ENCODE measurements at regions not wholly inside any gene's neighbourhood (a gene's known extent, or its start where the extent isn't known, plus 50 kb on each side); places are given as distances from the start of the nearest gene placed in this dataset.

GRCh38 chr3:30232142-30232541 lies 374.3 kb upstream of the TGFBR2 start:
- Histone ChIP-seq H3K9me3 (ENCODE audit: control insufficient read depth in 2 of 2, insufficient read depth in 1 of 2, low read length in 1 of 2) (no peaks in the 10 kb centered on the region), H3K4me1 (ENCODE audit: control insufficient read depth in 2 of 2, insufficient read depth in 2 of 2, low read length in 2 of 2) (no peaks in the 10 kb centered on the region), H3K27me3 (ENCODE audit: control insufficient read depth in 2 of 2, insufficient read depth in 1 of 2, low read length in 1 of 2) (no peaks in the 10 kb centered on the region), H3K27ac (ENCODE audit: low read depth in 1 of 2, low read length in 1 of 2) (no peak overlapping the region), H3K4me3 (ENCODE audit: low read length in 2 of 2) (no peak overlapping the region), H3K36me3 (ENCODE audit: control insufficient read depth in 2 of 2, insufficient read depth in 2 of 2, low read length in 1 of 2) (no peaks in the 10 kb centered on the region)
- 79% methylated on average over 5 of the region's 5 CpGs for WGBS
- no peak for DNase-seq (ENCODE audit: low read depth in 6 of 9, low spot score in 9 of 9)

- Histone ChIP-seq H3K4me1 (ENCODE audit: control insufficient read depth in 2 of 2, insufficient read depth in 2 of 2, low read length in 2 of 2) (no peaks in the 10 kb centered on the region), H3K9me3 (ENCODE audit: control insufficient read depth in 2 of 2, insufficient read depth in 1 of 2, low read length in 1 of 2) (no peaks in the 10 kb centered on the region), H3K27me3 (ENCODE audit: control insufficient read depth in 2 of 2, insufficient read depth in 1 of 2, low read length in 1 of 2) (no peaks in the 10 kb centered on the region), H3K4me3 (ENCODE audit: low read length in 2 of 2) (no peak overlapping the region), H3K36me3 (ENCODE audit: control insufficient read depth in 2 of 2, insufficient read depth in 2 of 2, low read length in 1 of 2) (no peaks in the 10 kb centered on the region), H3K27ac (ENCODE audit: low read depth in 1 of 2, low read length in 1 of 2) (no peak overlapping the region)
- no peak for DNase-seq (ENCODE audit: low read depth in 6 of 9, low spot score in 9 of 9)
- 53% methylated on average over 2 of the region's 2 CpGs for WGBS
Measured at GRCh38 chr3:30233913-30234646, 372.3 kb upstream of the TGFBR2 start.

GRCh38 chr3:30236011-30236410 lies 370.4 kb upstream of the TGFBR2 start:
- Histone ChIP-seq H3K9me3 (ENCODE audit: control insufficient read depth in 2 of 2, insufficient read depth in 1 of 2, low read length in 1 of 2) (no peaks in the 10 kb centered on the region), H3K36me3 (ENCODE audit: control insufficient read depth in 2 of 2, insufficient read depth in 2 of 2, low read length in 1 of 2) (no peaks in the 10 kb centered on the region), H3K27me3 (ENCODE audit: control insufficient read depth in 2 of 2, insufficient read depth in 1 of 2, low read length in 1 of 2) (no peaks in the 10 kb centered on the region), H3K27ac (ENCODE audit: low read depth in 1 of 2, low read length in 1 of 2) (no peak overlapping the region), H3K4me1 (ENCODE audit: control insufficient read depth in 2 of 2, insufficient read depth in 2 of 2, low read length in 2 of 2) (no peaks in the 10 kb centered on the region), H3K4me3 (ENCODE audit: low read length in 2 of 2) (no peak overlapping the region)
- no peak for DNase-seq (ENCODE audit: low read depth in 6 of 9, low spot score in 9 of 9)
- WGBS: 95% methylated on average over 3 of the region's 3 CpGs

GRCh38 chr3:30241721-30242120 lies 364.7 kb upstream of the TGFBR2 start:
- no peak for DNase-seq (ENCODE audit: low read depth in 6 of 9, low spot score in 9 of 9)
- no peak overlapping the region for H3K4me3 ChIP-seq (ENCODE audit: low read length in 2 of 2)
- no peaks in the 10 kb centered on the region for H3K36me3 ChIP-seq (ENCODE audit: control insufficient read depth in 2 of 2, insufficient read depth in 2 of 2, low read length in 1 of 2)
- no peaks in the 10 kb centered on the region for H3K27me3 ChIP-seq (ENCODE audit: control insufficient read depth in 2 of 2, insufficient read depth in 1 of 2, low read length in 1 of 2)
- H3K27ac ChIP-seq (ENCODE audit: low read depth in 1 of 2, low read length in 1 of 2): no peak overlapping the region
- no peaks in the 10 kb centered on the region for H3K9me3 ChIP-seq (ENCODE audit: control insufficient read depth in 2 of 2, insufficient read depth in 1 of 2, low read length in 1 of 2)
- no peaks in the 10 kb centered on the region for H3K4me1 ChIP-seq (ENCODE audit: control insufficient read depth in 2 of 2, insufficient read depth in 2 of 2, low read length in 2 of 2)
- 85% methylated on average over 4 of the region's 4 CpGs for WGBS

- H3K4me1 ChIP-seq (ENCODE audit: control insufficient read depth in 2 of 2, insufficient read depth in 2 of 2, low read length in 2 of 2): no peaks in the 10 kb centered on the region
- WGBS: 95% methylated on average over 9 of the region's 9 CpGs
Measured at GRCh38 chr3:30245858-30246622, 360.4 kb upstream of the TGFBR2 start.

GRCh38 chr3:30248423-30248822 lies 358.0 kb upstream of the TGFBR2 start:
- H3K9me3 ChIP-seq (ENCODE audit: control insufficient read depth in 2 of 2, insufficient read depth in 1 of 2, low read length in 1 of 2): no peaks in the 10 kb centered on the region
- 93% methylated on average over 1 of the region's 1 CpG for WGBS
- no peak overlapping the region for H3K27ac ChIP-seq (ENCODE audit: low read depth in 1 of 2, low read length in 1 of 2)
- no peaks in the 10 kb centered on the region for H3K27me3 ChIP-seq (ENCODE audit: control insufficient read depth in 2 of 2, insufficient read depth in 1 of 2, low read length in 1 of 2)
- H3K4me3 ChIP-seq (ENCODE audit: low read length in 2 of 2): no peak overlapping the region
- H3K4me1 ChIP-seq (ENCODE audit: control insufficient read depth in 2 of 2, insufficient read depth in 2 of 2, low read length in 2 of 2): no peaks in the 10 kb centered on the region
- no peaks in the 10 kb centered on the region for H3K36me3 ChIP-seq (ENCODE audit: control insufficient read depth in 2 of 2, insufficient read depth in 2 of 2, low read length in 1 of 2)
- DNase-seq (ENCODE audit: low read depth in 6 of 9, low spot score in 9 of 9): no peak

More at GRCh38 chr3:30245858-30246622, 360.4 kb upstream of the TGFBR2 start:
- no peak overlapping the region for H3K27ac ChIP-seq (ENCODE audit: low read depth in 1 of 2, low read length in 1 of 2)
- H3K36me3 ChIP-seq (ENCODE audit: control insufficient read depth in 2 of 2, insufficient read depth in 2 of 2, low read length in 1 of 2): no peaks in the 10 kb centered on the region
- no peak overlapping the region for H3K4me3 ChIP-seq (ENCODE audit: low read length in 2 of 2)
- no peaks in the 10 kb centered on the region for H3K9me3 ChIP-seq (ENCODE audit: control insufficient read depth in 2 of 2, insufficient read depth in 1 of 2, low read length in 1 of 2)
- DNase-seq (ENCODE audit: low read depth in 6 of 9, low spot score in 9 of 9): no peak
- no peaks in the 10 kb centered on the region for H3K27me3 ChIP-seq (ENCODE audit: control insufficient read depth in 2 of 2, insufficient read depth in 1 of 2, low read length in 1 of 2)

- Histone ChIP-seq H3K4me1 (ENCODE audit: control insufficient read depth in 2 of 2, insufficient read depth in 2 of 2, low read length in 2 of 2) (no peaks in the 10 kb centered on the region), H3K36me3 (ENCODE audit: control insufficient read depth in 2 of 2, insufficient read depth in 2 of 2, low read length in 1 of 2) (no peaks in the 10 kb centered on the region), H3K4me3 (ENCODE audit: low read length in 2 of 2) (no peak overlapping the region), H3K9me3 (ENCODE audit: control insufficient read depth in 2 of 2, insufficient read depth in 1 of 2, low read length in 1 of 2) (no peaks in the 10 kb centered on the region), H3K27ac (ENCODE audit: low read depth in 1 of 2, low read length in 1 of 2) (no peak overlapping the region), H3K27me3 (ENCODE audit: control insufficient read depth in 2 of 2, insufficient read depth in 1 of 2, low read length in 1 of 2) (no peaks in the 10 kb centered on the region)
- no peak for DNase-seq (ENCODE audit: low read depth in 6 of 9, low spot score in 9 of 9)
Measured at GRCh38 chr3:30252474-30252873, 353.9 kb upstream of the TGFBR2 start.

GRCh38 chr3:30253832-30254231 lies 352.6 kb upstream of the TGFBR2 start:
- no peaks in the 10 kb centered on the region for H3K27me3 ChIP-seq (ENCODE audit: control insufficient read depth in 2 of 2, insufficient read depth in 1 of 2, low read length in 1 of 2)
- H3K27ac ChIP-seq (ENCODE audit: low read depth in 1 of 2, low read length in 1 of 2): no peak overlapping the region
- no peaks in the 10 kb centered on the region for H3K36me3 ChIP-seq (ENCODE audit: control insufficient read depth in 2 of 2, insufficient read depth in 2 of 2, low read length in 1 of 2)
- no peak for DNase-seq (ENCODE audit: low read depth in 6 of 9, low spot score in 9 of 9)
- 100% methylated on average over 1 of the region's 1 CpG for whole genome bisulfite sequencing
- no peak overlapping the region for H3K4me3 ChIP-seq (ENCODE audit: low read length in 2 of 2)
- no peaks in the 10 kb centered on the region for H3K4me1 ChIP-seq (ENCODE audit: control insufficient read depth in 2 of 2, insufficient read depth in 2 of 2, low read length in 2 of 2)
- no peaks in the 10 kb centered on the region for H3K9me3 ChIP-seq (ENCODE audit: control insufficient read depth in 2 of 2, insufficient read depth in 1 of 2, low read length in 1 of 2)

GRCh38 chr3:30256474-30256873 lies 349.9 kb upstream of the TGFBR2 start:
- Histone ChIP-seq H3K27me3 (ENCODE audit: control insufficient read depth in 2 of 2, insufficient read depth in 1 of 2, low read length in 1 of 2) (no peaks in the 10 kb centered on the region), H3K27ac (ENCODE audit: low read depth in 1 of 2, low read length in 1 of 2) (no peak overlapping the region), H3K9me3 (ENCODE audit: control insufficient read depth in 2 of 2, insufficient read depth in 1 of 2, low read length in 1 of 2) (no peaks in the 10 kb centered on the region), H3K36me3 (ENCODE audit: control insufficient read depth in 2 of 2, insufficient read depth in 2 of 2, low read length in 1 of 2) (no peaks in the 10 kb centered on the region), H3K4me1 (ENCODE audit: control insufficient read depth in 2 of 2, insufficient read depth in 2 of 2, low read length in 2 of 2) (no peaks in the 10 kb centered on the region), H3K4me3 (ENCODE audit: low read length in 2 of 2) (no peak overlapping the region)
- DNase-seq (ENCODE audit: low read depth in 6 of 9, low spot score in 9 of 9): no peak
- 98% methylated on average over 1 of the region's 1 CpG for WGBS

All from thymus (tissue), 11 donors.